Astrocyte (in vitro differentiated cells and primary cell): ENCODE measurements at regions not wholly inside any gene's neighbourhood (a gene's known extent, or its start where the extent isn't known, plus 50 kb on each side); places are given as distances from the start of the nearest gene placed in this dataset.

Source experiments
- CTCF ChIP-seq: IDR thresholded peaks from 2 replicates; pipeline ENCODE4 v1.5.1; 2011; ENCODE audit warnings: low read depth, mild to moderate bottlenecking, inconsistent platforms, low read length, moderate library complexity; ENCODE audit not compliant: insufficient read depth
- EZH2 ChIP-seq: IDR thresholded peaks from 2 replicates; pipeline ENCODE4 v1.6.1; 2012; ENCODE audit warnings: mild to moderate bottlenecking, low read length, inconsistent platforms; ENCODE audit not compliant: insufficient read depth

GRCh38 chr6:67875877-67876383 is 759.2 kb upstream of the ADGRB3 start:
- TF ChIP-seq CTCF = no peak
- no peak for TF ChIP-seq EZH2
